Psoas muscle (tissue), 7 donors: ENCODE measurements at regions not wholly inside any gene's neighbourhood (a gene's known extent, or its start where the extent isn't known, plus 50 kb on each side); places are given as distances from the start of the nearest gene placed in this dataset.

Experiments used
- ATAC-seq, 4 donors: fragments of 200-7000 bp; cut with Tn5 transposase; one replicate each; pipeline ENCODE4 v1.9.1; 2020; ENCODE audit warnings: moderate library complexity in 3 of 4, mild to moderate bottlenecking in 2 of 4
- DNase-seq, 2 donors: peaks; one replicate each; pipeline ENCODE4 v3.0.0-alpha.2; 2020
- H3K27ac ChIP-seq: fragments of 200-600 bp; one replicate; pipeline ENCODE4 v1.8.0; 2022
- H3K27me3 ChIP-seq, 3 donors: fragments of 200-600 bp in 1 of 3; one replicate each; pipeline versions ENCODE4 v1.6.1 to v1.8.0; 2013 to 2022; ENCODE audit warnings: low read length in 2 of 3, mild to moderate bottlenecking in 2 of 3, moderate library complexity in 1 of 3; ENCODE audit not compliant: insufficient read depth in 3 of 3
- H3K36me3 ChIP-seq, 2 donors: fragments of 200-600 bp in 1 of 2; one replicate each; pipeline versions ENCODE4 v1.6.1 to v1.8.0; 2013 to 2022; ENCODE audit warnings: low read depth in 1 of 2, mild to moderate bottlenecking in 1 of 2, moderate library complexity in 1 of 2; ENCODE audit not compliant: insufficient read depth in 1 of 2
- H3K4me1 ChIP-seq: fragments of 200-600 bp; one replicate; pipeline ENCODE4 v1.8.0; 2022
- H3K4me3 ChIP-seq: fragments of 200-600 bp; one replicate; pipeline ENCODE4 v1.8.0; 2022; ENCODE audit warnings: mild to moderate bottlenecking
- H3K9me3 ChIP-seq: fragments of 200-600 bp; one replicate; pipeline ENCODE4 v1.8.0; 2022
- CTCF ChIP-seq: fragments of 200-600 bp; IDR thresholded peaks from one replicate; pipeline ENCODE4 v1.8.0; 2022; ENCODE audit warnings: antibody characterized with exemption
- whole genome bisulfite sequencing, 3 donors: extraction: QIAGEN DNeasy Blood & Tissue Kit; methylation state at CpG; one replicate each; pipeline versions ENCODE4 v1.1.6 to v1.1.7; 2013; 5-methylcytosine and 5-hydroxymethylcytosine counted together
- intact Hi-C, 2 donors: fragments of 100-400 bp; cut with DNase I; formaldehyde crosslinking; loops; one replicate each; pipeline versions ENCODE4 v1.11.0 to v1.14.2; 2022
- donor health status: healthy with polysubstance abuse.
- donor health status: DM: no; HTN: no; CAD: no; lungs with moderate emphysema.
- donor health status: Bipolar disorder and iron deficiency.
- donor health status: healthy.
- donor health status: DM: yes; HTN: yes; CAD: no.
- donor health status: DM: no; HTN: no; CAD: no.
- donor health status: DM: yes; HTN: yes; CAD: no.

- H3K4me3 ChIP-seq = no peak overlapping the region
- no peaks in the 10 kb centered on the region for H3K36me3 ChIP-seq
- 59 to 74% (median 73%) methylated on average over 3 of the region's 3 CpGs for WGBS, 3 donors
- no peaks in the 10 kb centered on the region for H3K9me3 ChIP-seq
- no peaks in the 10 kb centered on the region for H3K27me3 ChIP-seq
- DNase-seq = no peak
- ATAC-seq = no peak
- intact Hi-C loops = no loop called here
- no peak overlapping the region for H3K27ac ChIP-seq
- no peaks in the 10 kb centered on the region for H3K4me1 ChIP-seq
- no peak for TF ChIP-seq CTCF
These were observed 1893.3 kb upstream of the WWC1 start for GRCh38 chr5:166398131-166398530.

GRCh38 chr5:166399781-166400180 is 1891.7 kb upstream of the WWC1 start:
- 31 to 35% (median 32%) methylated on average over 2 of the region's 2 CpGs for WGBS, 3 donors
- H3K9me3 ChIP-seq = no peaks in the 10 kb centered on the region
- no peaks in the 10 kb centered on the region for H3K27me3 ChIP-seq
- ATAC-seq (no peak), DNase-seq (no peak)
- H3K4me3 ChIP-seq = no peak overlapping the region
- no peaks in the 10 kb centered on the region for H3K36me3 ChIP-seq
- intact Hi-C loops = no loop called here
- no peaks in the 10 kb centered on the region for H3K4me1 ChIP-seq
- no peak overlapping the region for H3K27ac ChIP-seq
- no peak for TF ChIP-seq CTCF

GRCh38 chr5:166401391-166401790 is 1890.1 kb upstream of the WWC1 start:
- ATAC-seq = no peak

GRCh38 chr5:166412191-166412590 is 1879.3 kb upstream of the WWC1 start:
- no peak overlapping the region for H3K4me3 ChIP-seq
- no peaks in the 10 kb centered on the region for H3K9me3 ChIP-seq
- DNase-seq (no peak), ATAC-seq (no peak)
- intact Hi-C loops = no loop called here
- no peaks in the 10 kb centered on the region for H3K27me3 ChIP-seq
- TF ChIP-seq CTCF = no peak
- H3K4me1 ChIP-seq = no peaks in the 10 kb centered on the region
- H3K36me3 ChIP-seq = no peaks in the 10 kb centered on the region
- H3K27ac ChIP-seq = no peak overlapping the region
- WGBS, 3 donors = 82 to 87% (median 86%) methylated on average over 11 of the region's 11 CpGs

More at GRCh38 chr5:166401391-166401790, 1890.1 kb upstream of the WWC1 start:
- TF ChIP-seq CTCF = no peak
- Histone ChIP-seq H3K27me3 (no peaks in the 10 kb centered on the region), H3K4me3 (no peak overlapping the region), H3K9me3 (no peaks in the 10 kb centered on the region), H3K36me3 (no peaks in the 10 kb centered on the region), H3K27ac (no peak overlapping the region), H3K4me1 (no peaks in the 10 kb centered on the region)
- WGBS, 3 donors = 53 to 55% (median 53%) methylated on average over 4 of the region's 4 CpGs
- intact Hi-C loops = no loop called here
- no peak for DNase-seq

- DNase-seq = no peak
- ATAC-seq = no peak
- 63 to 70% (median 68%) methylated on average over 3 of the region's 3 CpGs for WGBS, 3 donors
- Histone ChIP-seq H3K9me3 (no peaks in the 10 kb centered on the region), H3K4me1 (no peaks in the 10 kb centered on the region), H3K36me3 (no peaks in the 10 kb centered on the region), H3K27ac (no peak overlapping the region), H3K27me3 (no peaks in the 10 kb centered on the region), H3K4me3 (no peak overlapping the region)
- intact Hi-C loops = no loop called here
- TF ChIP-seq CTCF = no peak
These were observed 1864.2 kb upstream of the WWC1 start for GRCh38 chr5:166427211-166427610.
